ENCODE measurements at regions not wholly inside any gene's neighbourhood (a gene's known extent, or its start where the extent isn't known, plus 50 kb on each side); places are given as distances from the start of the nearest gene placed in this dataset.
"Not testable (repeated sequence)": the region's sequence is repeated elsewhere in the genome, so short reads cannot be mapped to it uniquely, and the experiment has no call there.

GRCh38 chr1:29802181-29803068, 566.1 kb downstream of the PTPRU start:
- TF ChIP-seq CTCF (IDR thresholded peaks at IDR 0.05; ENCODE audit: borderline replicate concordance, insufficient read depth, low read depth, low read length): no peak
- H3K4me3 ChIP-seq (ENCODE audit: low read depth, low read length): no peak overlapping the region

GRCh38 chr1:29801561-29801973, 565.2 kb downstream of the PTPRU start:
- H3K4me3 ChIP-seq (ENCODE audit: low read depth, low read length): no peak overlapping the region
- TF ChIP-seq CTCF (IDR thresholded peaks at IDR 0.05; ENCODE audit: borderline replicate concordance, insufficient read depth, low read depth, low read length): no peak

- no peak for TF ChIP-seq CTCF (IDR thresholded peaks at IDR 0.05; ENCODE audit: borderline replicate concordance, insufficient read depth, low read depth, low read length)
- no peak overlapping the region for H3K4me3 ChIP-seq (ENCODE audit: low read depth, low read length)
Observed at GRCh38 chr1:29801003-29801402, 564.7 kb downstream of the PTPRU start.

- TF ChIP-seq CTCF (IDR thresholded peaks at IDR 0.05; ENCODE audit: borderline replicate concordance, insufficient read depth, low read depth, low read length): no peak
Observed at GRCh38 chr1:29800522-29800956, 564.2 kb downstream of the PTPRU start.

GRCh38 chr1:29800120-29800519, 563.8 kb downstream of the PTPRU start:
- no peak overlapping the region for H3K4me3 ChIP-seq (ENCODE audit: low read depth, low read length)
- TF ChIP-seq CTCF (IDR thresholded peaks at IDR 0.05; ENCODE audit: borderline replicate concordance, insufficient read depth, low read depth, low read length): no peak

More at GRCh38 chr1:29800522-29800956, 564.2 kb downstream of the PTPRU start:
- H3K4me3 ChIP-seq (ENCODE audit: low read depth, low read length): no peak overlapping the region

GRCh38 chr1:29798699-29799566, 562.6 kb downstream of the PTPRU start:
- H3K4me3 ChIP-seq (ENCODE audit: low read depth, low read length): no peak overlapping the region
- TF ChIP-seq CTCF (IDR thresholded peaks at IDR 0.05; ENCODE audit: borderline replicate concordance, insufficient read depth, low read depth, low read length): no peak

GRCh38 chr1:29797125-29797524, 560.8 kb downstream of the PTPRU start:
- H3K4me3 ChIP-seq (ENCODE audit: low read depth, low read length): not testable (repeated sequence)

- H3K4me3 ChIP-seq (ENCODE audit: low read depth, low read length): not testable (repeated sequence)
Observed at GRCh38 chr1:29795965-29796364, 559.6 kb downstream of the PTPRU start.

Measured in GM12875 (cell line).